ENCODE measurements at regions not wholly inside any gene's neighbourhood (a gene's known extent, or its start where the extent isn't known, plus 50 kb on each side); places are given as distances from the start of the nearest gene placed in this dataset.

DNA sequence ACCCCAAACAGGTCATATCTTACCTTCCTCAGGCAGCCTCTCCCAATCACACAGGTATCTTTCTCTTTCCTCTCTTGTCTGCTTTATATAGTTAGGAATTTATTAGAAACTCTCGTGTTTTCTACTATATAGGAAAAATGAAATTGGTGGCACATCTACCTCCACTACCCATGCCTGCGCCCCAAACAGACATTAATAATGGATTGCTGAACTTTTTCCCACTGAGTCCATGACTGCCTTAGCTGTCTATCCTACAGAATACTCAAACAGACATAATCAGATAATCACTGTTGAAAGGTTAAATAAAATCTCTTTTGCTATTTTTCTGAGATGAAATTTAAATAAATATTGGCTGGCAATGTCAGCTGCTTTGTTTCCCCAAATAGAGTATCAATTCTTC is 55.8 kb upstream of the SLC6A11 start:
- Histone ChIP-seq H3K9me3 (no peaks in the 10 kb centered on the region), H3K27me3 (peaks cover 0 to 43% (median 0%) of the 10 kb centered on the region in 3 donors), H3K36me3 (no peaks in the 10 kb centered on the region), H3K4me1 (no peaks in the 10 kb centered on the region), H3K4me3 (no peak overlapping the region), H3K27ac (no peak overlapping the region)
- 64 to 82% methylated on average over 2 of the region's 2 CpGs for WGBS, 2 donors
- TF ChIP-seq, protein P1, sequence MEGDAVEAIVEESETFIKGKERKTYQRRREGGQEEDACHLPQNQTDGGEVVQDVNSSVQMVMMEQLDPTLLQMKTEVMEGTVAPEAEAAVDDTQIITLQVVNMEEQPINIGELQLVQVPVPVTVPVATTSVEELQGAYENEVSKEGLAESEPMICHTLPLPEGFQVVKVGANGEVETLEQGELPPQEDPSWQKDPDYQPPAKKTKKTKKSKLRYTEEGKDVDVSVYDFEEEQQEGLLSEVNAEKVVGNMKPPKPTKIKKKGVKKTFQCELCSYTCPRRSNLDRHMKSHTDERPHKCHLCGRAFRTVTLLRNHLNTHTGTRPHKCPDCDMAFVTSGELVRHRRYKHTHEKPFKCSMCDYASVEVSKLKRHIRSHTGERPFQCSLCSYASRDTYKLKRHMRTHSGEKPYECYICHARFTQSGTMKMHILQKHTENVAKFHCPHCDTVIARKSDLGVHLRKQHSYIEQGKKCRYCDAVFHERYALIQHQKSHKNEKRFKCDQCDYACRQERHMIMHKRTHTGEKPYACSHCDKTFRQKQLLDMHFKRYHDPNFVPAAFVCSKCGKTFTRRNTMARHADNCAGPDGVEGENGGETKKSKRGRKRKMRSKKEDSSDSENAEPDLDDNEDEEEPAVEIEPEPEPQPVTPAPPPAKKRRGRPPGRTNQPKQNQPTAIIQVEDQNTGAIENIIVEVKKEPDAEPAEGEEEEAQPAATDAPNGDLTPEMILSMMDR (IDR thresholded peaks at IDR 0.05), result no peak
- TF ChIP-seq POLR2A (IDR thresholded peaks at IDR 0.05) (no peak), POLR2AphosphoS5 (IDR thresholded peaks at IDR 0.05) (no peak), EP300 (IDR thresholded peaks at IDR 0.05) (no peak)
- DNase-seq, result no peak
- intact Hi-C loops (cut with DNase I), result no loop called here

DNA sequence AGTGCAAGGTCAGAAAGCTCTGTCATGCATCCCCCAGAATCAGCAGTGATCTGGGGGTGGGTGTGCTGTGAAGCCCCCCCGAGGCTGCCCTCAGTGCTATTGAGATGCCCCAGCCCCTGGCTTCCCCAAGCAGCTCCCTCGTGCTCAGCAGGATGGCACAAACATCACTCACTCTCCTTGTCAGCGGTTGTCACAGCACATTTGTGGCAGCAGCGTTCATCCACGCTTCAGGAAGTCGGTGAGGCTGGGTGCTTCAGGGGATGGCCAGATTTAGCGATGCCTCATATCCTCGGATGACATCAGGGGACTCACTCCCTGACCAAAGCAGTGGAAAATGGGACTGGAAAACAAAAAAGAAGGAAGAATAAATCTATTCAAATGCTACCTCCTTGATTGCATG is 54.4 kb upstream of the SLC6A11 start:
- Histone ChIP-seq H3K9me3 (no peaks in the 10 kb centered on the region), H3K27ac (no peak overlapping the region), H3K4me3 (no peak overlapping the region), H3K4me1 (no peaks in the 10 kb centered on the region), H3K27me3 (peaks cover 0 to 48% (median 0%) of the 10 kb centered on the region in 3 donors), H3K36me3 (no peaks in the 10 kb centered on the region)
- intact Hi-C loops (cut with DNase I), result no loop called here
- 39 to 42% methylated on average over 8 of the region's 8 CpGs for WGBS, 2 donors
- TF ChIP-seq POLR2A (IDR thresholded peaks at IDR 0.05) (no peak), POLR2AphosphoS5 (IDR thresholded peaks at IDR 0.05) (no peak)
- no peak for DNase-seq

DNA sequence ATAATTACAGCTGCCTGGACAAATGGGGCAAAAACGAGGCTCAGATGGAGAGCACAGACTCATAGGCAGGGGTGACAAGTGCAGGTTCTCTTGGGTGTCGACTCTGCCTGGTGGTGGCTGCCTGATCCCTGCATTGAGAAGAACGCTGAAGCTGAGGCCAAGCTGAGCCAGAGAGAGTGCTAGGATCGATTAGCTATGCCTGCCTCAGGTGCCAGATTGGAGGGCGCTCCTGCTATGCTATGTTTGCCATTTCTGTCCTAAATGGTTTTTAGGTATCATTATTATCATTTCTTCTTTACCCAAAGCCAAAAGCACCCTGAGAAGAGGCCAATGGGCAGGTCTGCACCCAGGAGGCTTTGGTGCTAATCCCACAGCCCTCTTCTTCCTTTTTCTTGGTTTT is 53.9 kb upstream of the SLC6A11 start:
- H3K36me3 ChIP-seq, result no peaks in the 10 kb centered on the region
- no peak overlapping the region for H3K27ac ChIP-seq
- peaks cover 0 to 50% (median 0%) of the 10 kb centered on the region in 3 donors for H3K27me3 ChIP-seq
- no peak for DNase-seq
- H3K9me3 ChIP-seq, result no peaks in the 10 kb centered on the region
- intact Hi-C loops (cut with DNase I), result no loop called here
- TF ChIP-seq POLR2A (IDR thresholded peaks at IDR 0.05) (no peak), EP300 (IDR thresholded peaks at IDR 0.05) (no peak), POLR2AphosphoS5 (IDR thresholded peaks at IDR 0.05) (no peak)
- TF ChIP-seq, protein P1 (IDR thresholded peaks at IDR 0.05), result no peak
- H3K4me3 ChIP-seq, result no peak overlapping the region
- 36 to 53% methylated on average over 5 of the region's 5 CpGs for WGBS, 2 donors
- no peaks in the 10 kb centered on the region for H3K4me1 ChIP-seq

DNA sequence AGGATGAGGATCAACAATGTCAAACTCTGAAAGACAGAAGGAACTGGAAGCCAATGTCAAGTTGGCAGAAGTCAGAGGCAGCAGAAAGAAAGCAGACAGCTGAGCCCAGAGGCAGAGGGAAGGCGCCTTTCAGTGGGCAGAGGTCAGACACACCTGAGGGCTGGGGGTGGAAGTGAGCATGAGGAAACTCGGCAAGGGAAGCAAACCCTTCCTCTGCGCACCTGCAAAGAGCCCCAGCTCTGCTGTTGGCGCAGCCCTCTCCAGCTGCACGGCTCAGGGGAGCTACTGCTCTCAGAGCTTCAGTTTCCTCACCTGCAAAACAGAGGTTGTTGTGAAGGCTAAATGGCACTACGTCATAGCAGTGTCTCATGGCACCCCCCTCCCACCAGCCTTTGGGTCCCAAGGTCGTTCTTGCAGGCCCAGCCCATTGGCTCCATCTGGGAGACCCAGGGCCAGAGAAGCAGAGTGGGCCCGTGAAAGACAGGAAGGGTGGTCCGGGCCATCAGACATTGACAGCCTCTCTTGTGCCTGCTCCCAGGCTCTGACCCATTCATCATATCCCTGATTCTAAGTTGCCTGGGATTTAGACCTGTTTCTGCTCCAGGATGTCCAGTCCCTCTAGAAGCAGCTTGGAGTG is 53.3 kb upstream of the SLC6A11 start:
- Histone ChIP-seq H3K9me3 (no peaks in the 10 kb centered on the region), H3K4me1 (no peaks in the 10 kb centered on the region), H3K27ac (no peak overlapping the region), H3K36me3 (no peaks in the 10 kb centered on the region), H3K27me3 (peaks cover 0 to 48% (median 0%) of the 10 kb centered on the region in 3 donors), H3K4me3 (no peak overlapping the region)
- intact Hi-C loops (cut with DNase I), result no loop called here
- TF ChIP-seq POLR2A (IDR thresholded peaks at IDR 0.05) (no peak), EP300 (IDR thresholded peaks at IDR 0.05) (no peak), POLR2AphosphoS5 (IDR thresholded peaks at IDR 0.05) (no peak)
- TF ChIP-seq, protein P1 (IDR thresholded peaks at IDR 0.05), result no peak
- 40 to 68% methylated on average over 9 of the region's 9 CpGs for WGBS, 2 donors
- no peak for DNase-seq

DNA sequence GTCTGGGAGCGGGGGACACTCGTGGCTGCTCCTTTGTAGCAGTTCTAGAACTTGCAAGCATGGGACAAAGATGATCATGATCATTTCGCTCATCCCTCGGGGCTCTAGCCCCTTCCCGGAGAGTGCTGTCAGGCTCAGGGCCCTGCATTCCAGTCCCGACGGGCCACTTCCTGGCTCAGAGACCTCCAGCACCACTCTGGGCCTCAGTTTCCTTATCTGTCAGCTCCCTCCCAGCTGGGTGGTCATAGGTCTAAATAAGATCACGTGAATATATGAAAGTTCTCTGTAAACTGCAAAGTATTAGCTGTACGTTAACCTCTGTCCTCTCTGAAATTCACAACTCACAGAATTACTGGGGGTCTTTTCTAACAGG is 52.8 kb upstream of the SLC6A11 start:
- Histone ChIP-seq H3K4me3 (no peak overlapping the region), H3K9me3 (no peaks in the 10 kb centered on the region), H3K27me3 (peaks cover 0 to 43% (median 0%) of the 10 kb centered on the region in 3 donors), H3K27ac (no peak overlapping the region), H3K4me1 (no peaks in the 10 kb centered on the region), H3K36me3 (no peaks in the 10 kb centered on the region)
- DNase-seq, result no peak
- intact Hi-C loops (cut with DNase I), result no loop called here
- WGBS, 2 donors, result 79 to 86% methylated on average over 9 of the region's 9 CpGs
- no peak for TF ChIP-seq POLR2AphosphoS5 (IDR thresholded peaks at IDR 0.05)
- TF ChIP-seq, protein P1 (IDR thresholded peaks at IDR 0.05), result no peak
- no peak for TF ChIP-seq POLR2A (IDR thresholded peaks at IDR 0.05)
- no peak for TF ChIP-seq EP300 (IDR thresholded peaks at IDR 0.05)
